SK-N-SH (cell line): ENCODE measurements at regions not wholly inside any gene's neighbourhood (a gene's known extent, or its start where the extent isn't known, plus 50 kb on each side); places are given as distances from the start of the nearest gene placed in this dataset.

Source experiments
- CTCF ChIA-PET: fragments of 300-600, 350-600 bp; formaldehyde crosslinking; extraction: SDS; loops from one replicate; lab custom pipeline; 2021; lab: Yijun Ruan, JAX
- POLR2A ChIA-PET: fragments of 350-600 bp; sonication (Branson Sonifier 250); formaldehyde crosslinking; extraction: SDS; loops from one replicate; lab custom pipeline; 2020; ENCODE audit warnings: antibody characterized with exemption, inconsistent platforms; lab: Yijun Ruan, JAX
- DNase-seq: peaks from one replicate; pipeline ENCODE4 v3.0.0; 2012
- H2AFZ ChIP-seq: fragments of 200-600 bp; sonication (generic); 2 replicates; pipeline ENCODE4 v1.8.1; 2016; ENCODE audit warnings: antibody characterized with exemption, mild to moderate bottlenecking, low read depth
- H3F3A ChIP-seq: fragments of 200-600 bp; sonication (generic); replicated peaks from 2 replicates; pipeline ENCODE3; 2016; ENCODE audit warnings: antibody characterized with exemption, mild to moderate bottlenecking; ENCODE audit not compliant: insufficient read depth
- H3K27ac ChIP-seq, 2 experiments: fragments of 200-500 bp in 1 of 2; fragments of 200-600 bp in 1 of 2; sonication (Bioruptor generic) in 1 of 2; sonication (generic), shearing (Covaris generic) in 1 of 2; 2 replicates each; pipeline versions ENCODE4 v1.5.1 to v1.6.1; 2014 to 2016; ENCODE audit warnings: low read depth in 2 of 2, inconsistent platforms in 1 of 2, low read length in 1 of 2, mild to moderate bottlenecking in 1 of 2, mixed read lengths in 1 of 2
- H3K27me3 ChIP-seq: fragments of 200-600 bp; sonication (generic), shearing (Covaris generic); 2 replicates; pipeline ENCODE4 v1.6.1; 2016; ENCODE audit warnings: mixed run types; ENCODE audit not compliant: insufficient read depth
- H3K36me3 ChIP-seq, 2 experiments: fragments of 200-500 bp in 1 of 2; fragments of 200-600 bp in 1 of 2; sonication (Bioruptor generic) in 1 of 2; sonication (generic) in 1 of 2; replicated peaks in 1 of 2; 2 replicates each; pipeline versions ENCODE3 to v1.5.1; 2014 to 2016; ENCODE audit warnings: low read length in 1 of 2, mild to moderate bottlenecking in 1 of 2; ENCODE audit not compliant: insufficient read depth in 2 of 2, control insufficient read depth in 1 of 2
- H3K4me1 ChIP-seq, 2 experiments: fragments of 200-500 bp in 1 of 2; fragments of 200-600 bp in 1 of 2; sonication (Bioruptor generic) in 1 of 2; sonication (generic), shearing (Covaris generic) in 1 of 2; 2 replicates each; pipeline versions ENCODE4 v1.5.1 to v1.6.1; 2014 to 2016; ENCODE audit warnings: low read depth in 1 of 2, low read length in 1 of 2, mixed run types in 1 of 2; ENCODE audit not compliant: insufficient read depth in 2 of 2, control insufficient read depth in 1 of 2
- H3K4me2 ChIP-seq: fragments of 200-600 bp; sonication (generic), shearing (Covaris generic); 2 replicates; pipeline ENCODE4 v1.6.1; 2017; ENCODE audit warnings: mixed run types
- H3K4me3 ChIP-seq, 2 experiments: fragments of 200-500 bp in 1 of 2; fragments of 200-600 bp in 1 of 2; sonication (Bioruptor generic) in 1 of 2; sonication (generic), shearing (Covaris generic) in 1 of 2; 2 replicates each; pipeline versions ENCODE4 v1.5.1 to v1.8.1; 2014 to 2016; ENCODE audit warnings: low read depth in 2 of 2, inconsistent platforms in 1 of 2, low read length in 1 of 2, mild to moderate bottlenecking in 1 of 2, mixed read lengths in 1 of 2, moderate library complexity in 1 of 2
- H3K79me2 ChIP-seq: fragments of 200-600 bp; sonication (generic); 2 replicates; pipeline ENCODE4 v1.8.1; 2017; ENCODE audit warnings: mild to moderate bottlenecking; ENCODE audit not compliant: insufficient read depth
- H3K9ac ChIP-seq: fragments of 200-600 bp; sonication (generic); 2 replicates; pipeline ENCODE4 v1.6.1; 2017; ENCODE audit warnings: mixed run types
- H3K9me2 ChIP-seq: fragments of 200-600 bp; sonication (generic); 2 replicates; pipeline ENCODE4 v1.6.1; 2017; ENCODE audit warnings: mixed run types
- H3K9me3 ChIP-seq: fragments of 200-600 bp; sonication (generic); 2 replicates; pipeline ENCODE4 v1.6.1; 2017; ENCODE audit warnings: mixed run types, mild to moderate bottlenecking, moderate library complexity
- H4K20me1 ChIP-seq: fragments of 200-600 bp; sonication (generic); 2 replicates; pipeline ENCODE4 v1.6.1; 2017; ENCODE audit warnings: mild to moderate bottlenecking, mixed run types; ENCODE audit not compliant: insufficient read depth
- ELF1 ChIP-seq: IDR thresholded peaks from 2 replicates; pipeline ENCODE4 v1.4.0; 2012
- EZH2phosphoT487 ChIP-seq: fragments of 200-600 bp; sonication (generic); IDR thresholded peaks from 2 replicates; pipeline ENCODE4 v1.6.1; 2017; ENCODE audit warnings: low read depth, mixed run types, mild to moderate bottlenecking, antibody characterized with exemption, moderate library complexity, borderline replicate concordance
- FOSL2 ChIP-seq: IDR thresholded peaks from 2 replicates; pipeline ENCODE4 v1.4.0; 2012; ENCODE audit warnings: low read depth, mild to moderate bottlenecking, moderate library complexity, borderline replicate concordance
- FOXJ3 ChIP-seq: sonication (generic); formaldehyde crosslinking; IDR thresholded peaks from 2 replicates; pipeline ENCODE4 v1.5.1; 2020; ENCODE audit warnings: mild to moderate bottlenecking, missing genetic modification reagents
- FOXM1 ChIP-seq: IDR thresholded peaks from 2 replicates; pipeline ENCODE4 v1.4.0; 2012; ENCODE audit warnings: low read depth, mild to moderate bottlenecking
- GABPA ChIP-seq: IDR thresholded peaks from 2 replicates; pipeline ENCODE4 v1.4.0; 2012; ENCODE audit warnings: low read depth, mild to moderate bottlenecking
- NFIC ChIP-seq: IDR thresholded peaks from 2 replicates; pipeline ENCODE4 v1.4.0; 2012; ENCODE audit warnings: borderline replicate concordance
- NRF1 ChIP-seq: IDR thresholded peaks from 2 replicates; pipeline ENCODE4 v1.6.1; 2012; ENCODE audit warnings: low read depth, mild to moderate bottlenecking, low read length
- RAD21 ChIP-seq: IDR thresholded peaks from 2 replicates; pipeline ENCODE4 v1.6.1; 2012; ENCODE audit warnings: mild to moderate bottlenecking, low read length
- RCOR1 ChIP-seq: fragments of 150-350 bp; IDR thresholded peaks from 2 replicates; pipeline ENCODE4 v1.6.1; 2017; ENCODE audit warnings: antibody characterized with exemption, low read length
- RXRA ChIP-seq: IDR thresholded peaks from 2 replicates; pipeline ENCODE4 v1.4.0; 2012; ENCODE audit warnings: low read depth, mild to moderate bottlenecking, borderline replicate concordance
- SIN3A ChIP-seq: IDR thresholded peaks from 2 replicates; pipeline ENCODE4 v1.6.1; 2012; ENCODE audit warnings: low read depth, mild to moderate bottlenecking, low read length, moderate library complexity, borderline replicate concordance
- SMC3 ChIP-seq: IDR thresholded peaks from 2 replicates; pipeline ENCODE4 v1.6.1; 2012; ENCODE audit warnings: low read depth, low read length, improper control_type of control experiment
- TAF1 ChIP-seq: IDR thresholded peaks from 2 replicates; pipeline ENCODE4 v1.6.1; 2012; ENCODE audit warnings: low read depth, mild to moderate bottlenecking, low read length, moderate library complexity, borderline replicate concordance
- TEAD4 ChIP-seq: IDR thresholded peaks from 2 replicates; pipeline ENCODE4 v1.4.0; 2012; ENCODE audit warnings: mild to moderate bottlenecking, borderline replicate concordance; ENCODE audit not compliant: insufficient read depth
- WGBS: methylation state at CpG from one replicate; pipeline ENCODE4 v1.1.6; 2017; ENCODE audit warnings: low lambda C conversion rate; 5-methylcytosine and 5-hydroxymethylcytosine counted together
- TF ChIP-seq, protein P1 (sequence below): IDR thresholded peaks from 2 replicates; pipeline ENCODE4; 2012
- TF ChIP-seq, protein P2 (sequence below): IDR thresholded peaks from 2 replicates; pipeline ENCODE4 v1.4.0; 2012; ENCODE audit warnings: low read depth, borderline replicate concordance
- TF ChIP-seq, protein P3 (sequence below): fragments of 150-350 bp; IDR thresholded peaks from 2 replicates; pipeline ENCODE4 v1.6.1; 2017; ENCODE audit warnings: antibody characterized with exemption, low read length, low read depth, borderline replicate concordance
- TF ChIP-seq, protein P4 (sequence below): IDR thresholded peaks from 2 replicates; pipeline ENCODE4 v1.4.0; 2012; ENCODE audit warnings: low read depth

DNA sequence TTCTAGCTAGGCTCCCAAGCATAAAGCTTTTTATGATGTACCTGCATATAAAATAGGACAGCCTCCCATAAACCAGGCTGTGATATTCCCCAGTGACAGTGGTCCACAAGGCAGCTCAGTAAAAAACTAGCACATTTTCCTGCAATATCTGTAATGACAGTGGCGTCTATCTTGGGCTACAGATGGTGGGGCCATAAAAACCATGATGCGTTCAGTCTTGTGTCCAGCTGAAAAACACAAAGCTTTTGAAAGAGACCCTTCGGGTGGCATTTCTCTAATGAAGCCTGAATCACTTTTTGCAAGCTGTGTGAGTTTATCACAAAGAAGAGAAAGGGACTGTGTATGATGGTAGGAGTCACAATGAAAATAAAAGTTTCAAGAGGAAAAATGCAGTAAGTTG is 183.5 kb downstream of the DSC3 start:
- no peaks in the 10 kb centered on the region for H3F3A ChIP-seq
- H3K9ac ChIP-seq: no peak overlapping the region
- no peak overlapping the region for H3K4me3 ChIP-seq
- WGBS: 11% methylated on average over 3 of the region's 3 CpGs
- H3K27ac ChIP-seq: no peak overlapping the region
- H3K4me1 ChIP-seq: no peaks in the 10 kb centered on the region
- no peaks in the 10 kb centered on the region for H3K9me2 ChIP-seq
- no peaks in the 10 kb centered on the region; the same call in 1 of the 2 replicates for H3K27me3 ChIP-seq
- TF ChIP-seq NFIC (no peak), EZH2phosphoT487 (no peak)
- TF ChIP-seq, all 33 proteins: peak for 0
- Histone ChIP-seq H3K79me2 (no peaks in the 10 kb centered on the region), H3K4me2 (no peak overlapping the region), H4K20me1 (no peaks in the 10 kb centered on the region), H3K9me3 (no peaks in the 10 kb centered on the region), H2AFZ (no peak overlapping the region), H3K36me3 (no peaks in the 10 kb centered on the region)
- CTCF ChIA-PET: interaction anchor here (1.0 kb wide), 1 partner anchor 19 kb away, joined by 3 read pairs; no protein-coding TSS in a partner anchor
- POLR2A ChIA-PET: no interaction called here
- DNase-seq: no peak

DNA sequence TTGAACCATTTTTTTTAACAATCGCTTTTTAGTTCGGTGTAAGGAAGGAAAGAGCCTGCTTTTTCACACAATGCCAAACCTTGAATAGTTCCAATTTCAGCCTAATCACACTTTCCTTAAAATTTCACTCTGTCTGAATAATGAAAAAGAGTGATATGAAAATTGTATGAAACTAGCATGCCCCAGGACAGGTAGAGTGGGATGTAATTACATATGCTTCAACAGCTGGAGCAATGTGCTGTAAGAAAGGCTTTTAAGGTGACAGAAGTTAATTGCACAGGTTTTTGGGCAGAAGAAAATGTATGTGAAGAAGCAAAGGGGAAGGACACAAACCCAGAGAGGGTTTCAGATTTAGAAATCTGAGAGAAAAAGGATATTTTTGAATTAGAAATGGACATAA is 184.0 kb downstream of the DSC3 start:
- H2AFZ ChIP-seq: no peak overlapping the region
- no peaks in the 10 kb centered on the region for H3K9me2 ChIP-seq
- no peaks in the 10 kb centered on the region for H3K36me3 ChIP-seq
- no peak overlapping the region for H3K27ac ChIP-seq
- no peaks in the 10 kb centered on the region for H3K4me1 ChIP-seq
- DNase-seq: no peak
- TF ChIP-seq NRF1: no peak
- TF ChIP-seq RXRA: no peak
- TF ChIP-seq, protein P1, sequence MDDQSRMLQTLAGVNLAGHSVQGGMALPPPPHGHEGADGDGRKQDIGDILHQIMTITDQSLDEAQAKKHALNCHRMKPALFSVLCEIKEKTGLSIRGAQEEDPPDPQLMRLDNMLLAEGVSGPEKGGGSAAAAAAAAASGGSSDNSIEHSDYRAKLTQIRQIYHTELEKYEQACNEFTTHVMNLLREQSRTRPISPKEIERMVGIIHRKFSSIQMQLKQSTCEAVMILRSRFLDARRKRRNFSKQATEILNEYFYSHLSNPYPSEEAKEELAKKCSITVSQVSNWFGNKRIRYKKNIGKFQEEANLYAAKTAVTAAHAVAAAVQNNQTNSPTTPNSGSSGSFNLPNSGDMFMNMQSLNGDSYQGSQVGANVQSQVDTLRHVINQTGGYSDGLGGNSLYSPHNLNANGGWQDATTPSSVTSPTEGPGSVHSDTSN: no peak
- no peak for TF ChIP-seq FOSL2
- no peak for TF ChIP-seq SMC3
- TF ChIP-seq, protein P2, sequence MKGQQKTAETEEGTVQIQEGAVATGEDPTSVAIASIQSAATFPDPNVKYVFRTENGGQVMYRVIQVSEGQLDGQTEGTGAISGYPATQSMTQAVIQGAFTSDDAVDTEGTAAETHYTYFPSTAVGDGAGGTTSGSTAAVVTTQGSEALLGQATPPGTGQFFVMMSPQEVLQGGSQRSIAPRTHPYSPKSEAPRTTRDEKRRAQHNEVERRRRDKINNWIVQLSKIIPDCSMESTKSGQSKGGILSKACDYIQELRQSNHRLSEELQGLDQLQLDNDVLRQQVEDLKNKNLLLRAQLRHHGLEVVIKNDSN: no peak
- no peak for TF ChIP-seq RCOR1
- TF ChIP-seq TEAD4: no peak
- no peak for TF ChIP-seq RAD21
- TF ChIP-seq, protein P3, sequence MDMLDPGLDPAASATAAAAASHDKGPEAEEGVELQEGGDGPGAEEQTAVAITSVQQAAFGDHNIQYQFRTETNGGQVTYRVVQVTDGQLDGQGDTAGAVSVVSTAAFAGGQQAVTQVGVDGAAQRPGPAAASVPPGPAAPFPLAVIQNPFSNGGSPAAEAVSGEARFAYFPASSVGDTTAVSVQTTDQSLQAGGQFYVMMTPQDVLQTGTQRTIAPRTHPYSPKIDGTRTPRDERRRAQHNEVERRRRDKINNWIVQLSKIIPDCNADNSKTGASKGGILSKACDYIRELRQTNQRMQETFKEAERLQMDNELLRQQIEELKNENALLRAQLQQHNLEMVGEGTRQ: no peak
- no peak for TF ChIP-seq TAF1
- no peak for TF ChIP-seq GABPA
- no peak for TF ChIP-seq ELF1
- TF ChIP-seq FOXJ3: no peak
- TF ChIP-seq, protein P4, sequence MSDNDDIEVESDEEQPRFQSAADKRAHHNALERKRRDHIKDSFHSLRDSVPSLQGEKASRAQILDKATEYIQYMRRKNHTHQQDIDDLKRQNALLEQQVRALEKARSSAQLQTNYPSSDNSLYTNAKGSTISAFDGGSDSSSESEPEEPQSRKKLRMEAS: no peak
- TF ChIP-seq SIN3A: no peak
- TF ChIP-seq FOXM1: no peak
- H3K9me3 ChIP-seq: no peaks in the 10 kb centered on the region
- H3K27me3 ChIP-seq: no peaks in the 10 kb centered on the region; the same call in 1 of the 2 replicates
- no peaks in the 10 kb centered on the region for H3K79me2 ChIP-seq
- no peaks in the 10 kb centered on the region for H3F3A ChIP-seq
- H3K4me3 ChIP-seq: no peak overlapping the region
- no peak overlapping the region for H3K9ac ChIP-seq
- H4K20me1 ChIP-seq: no peaks in the 10 kb centered on the region
- POLR2A ChIA-PET: no interaction called here
- WGBS: 13% methylated on average over 2 of the region's 2 CpGs
- H3K4me2 ChIP-seq: no peak overlapping the region
- CTCF ChIA-PET: no interaction called here
